PC-3 (cell line): ENCODE measurements at regions not wholly inside any gene's neighbourhood (a gene's known extent, or its start where the extent isn't known, plus 50 kb on each side); places are given as distances from the start of the nearest gene placed in this dataset.

Experiments
- ATAC-seq: fragments of 200-7000 bp; cut with Tn5 transposase; 2 replicates; pipeline ENCODE4 v1.9.1; 2020; ENCODE audit warnings: mild to moderate bottlenecking, moderate library complexity
- BruUV-seq: library from RNA; stranded (reverse); fragments of 400-500 nt; replicated peaks from 2 replicates; lab custom pipeline; 2021; lab: Mats Ljungman, UMichigan
- CTCF ChIA-PET: fragments of 300-600 bp; sonication (Branson Sonifier 250); formaldehyde crosslinking; loops from one replicate; lab custom pipeline; 2022; ENCODE audit warnings: antibody characterized with exemption; lab: Charles Lee
- POLR2A ChIA-PET: fragments of 300-600 bp; sonication (Branson Sonifier 250); formaldehyde crosslinking; loops from one replicate; lab custom pipeline; 2022; ENCODE audit warnings: antibody characterized with exemption; ENCODE audit not compliant: unreplicated experiment; lab: Charles Lee
- DNase-seq: peaks from one replicate; pipeline ENCODE4 v3.0.0-alpha.2; 2015
- H2AFZ ChIP-seq: fragments of 300-600 bp; sonication (generic); 2 replicates; pipeline ENCODE4 v1.6.0; 2016; ENCODE audit warnings: antibody characterized with exemption, low read length
- H3F3A ChIP-seq: fragments of 300-600 bp; sonication (generic); one replicate; pipeline ENCODE4 v1.6.0; 2017; ENCODE audit warnings: antibody characterized with exemption, low read length, control low read depth, mild to moderate bottlenecking; ENCODE audit not compliant: unreplicated experiment
- H3K27ac ChIP-seq: fragments of 300-600 bp; sonication (generic); 2 replicates; pipeline ENCODE4 v1.5.1; 2016; ENCODE audit warnings: mild to moderate bottlenecking, low read length
- H3K27me3 ChIP-seq: fragments of 300-600 bp; sonication (generic); 2 replicates; pipeline ENCODE4 v1.6.1; 2016; ENCODE audit warnings: low read length, mixed read lengths
- H3K36me3 ChIP-seq: fragments of 300-600 bp; sonication (generic); 2 replicates; pipeline ENCODE4 v1.6.1; 2016; ENCODE audit warnings: low read depth, mixed run types, low read length, mixed read lengths
- H3K4me1 ChIP-seq: fragments of 300-600 bp; sonication (generic); 2 replicates; pipeline ENCODE4 v1.5.1; 2016; ENCODE audit warnings: low read length; ENCODE audit not compliant: insufficient read depth
- H3K4me2 ChIP-seq: fragments of 300-600 bp; sonication (generic); 2 replicates; pipeline ENCODE4 v1.6.0; 2016; ENCODE audit warnings: low read length
- H3K4me3 ChIP-seq: fragments of 300-600 bp; sonication (generic); 2 replicates; pipeline ENCODE4 v1.5.1; 2016; ENCODE audit warnings: mild to moderate bottlenecking, low read length, mixed read lengths
- H3K79me2 ChIP-seq: fragments of 300-600 bp; sonication (generic); 2 replicates; pipeline ENCODE4 v1.6.1; 2017; ENCODE audit warnings: low read length, mixed read lengths
- H3K9ac ChIP-seq: fragments of 300-600 bp; sonication (generic); 2 replicates; pipeline ENCODE4 v1.6.0; 2016; ENCODE audit warnings: mild to moderate bottlenecking, low read length
- H3K9me2 ChIP-seq: fragments of 300-600 bp; sonication (generic); replicated peaks from 2 replicates; pipeline ENCODE4 v1.6.1; 2016; ENCODE audit warnings: mixed run types, low read length, mixed read lengths
- H3K9me3 ChIP-seq: fragments of 300-600 bp; sonication (generic); 2 replicates; pipeline ENCODE4 v1.6.1; 2016; ENCODE audit warnings: low read length, mixed read lengths
- H4K20me1 ChIP-seq: fragments of 300-600 bp; sonication (generic); 2 replicates; pipeline ENCODE4 v1.6.1; 2016; ENCODE audit warnings: low read length, mixed read lengths
- CTCF ChIP-seq: fragments of 300-600 bp; sonication (generic); conservative IDR thresholded peaks from 2 replicates; pipeline ENCODE4 v1.5.1; 2017; ENCODE audit warnings: antibody characterized with exemption, low read depth, mild to moderate bottlenecking, low read length
- EZH2 ChIP-seq: fragments of 300-600 bp; sonication (generic); IDR thresholded peaks from one replicate; pipeline ENCODE4 v1.6.1; 2017; ENCODE audit warnings: antibody characterized with exemption, mild to moderate bottlenecking, low read length; ENCODE audit not compliant: unreplicated experiment
- EZH2phosphoT487 ChIP-seq: fragments of 300-600 bp; sonication (generic); IDR thresholded peaks from 2 replicates; pipeline ENCODE4 v1.6.1; 2018; ENCODE audit warnings: mild to moderate bottlenecking, antibody characterized with exemption, low read length, borderline replicate concordance
- intact Hi-C: fragments of 100-400 bp; cut with micrococcal nuclease; formaldehyde crosslinking; loops from 2 replicates; pipeline ENCODE4 v1.9.0; 2023

DNA sequence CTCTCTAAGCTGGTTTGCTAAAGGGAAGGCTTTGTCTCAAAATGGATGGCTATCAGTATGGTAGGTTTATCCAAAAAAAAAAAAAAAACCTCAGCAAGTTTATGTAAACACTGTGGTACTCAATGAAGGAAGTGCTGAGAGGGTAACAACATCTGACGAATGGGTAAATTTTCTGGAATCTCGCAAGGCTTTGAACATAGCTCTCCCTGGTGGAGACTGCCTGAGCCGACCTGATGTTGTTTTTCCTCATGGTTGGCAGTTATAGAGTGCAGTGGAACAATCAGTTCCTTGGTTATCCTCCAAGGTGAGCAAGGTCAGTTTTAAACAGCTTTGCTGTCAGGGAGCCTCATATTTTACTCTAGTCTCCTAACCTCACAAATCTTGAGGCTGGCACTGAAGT lies 94.6 kb downstream of the ZPLD1 start:
- CTCF ChIA-PET, result interaction anchor here (1.2 kb wide), 1 partner anchor 300 kb away, joined by 3 read pairs; no protein-coding TSS in a partner anchor
- peak; percentile 77 for DNase-seq
- Histone ChIP-seq H3K4me3 (no peak overlapping the region), H4K20me1 (no peaks in the 10 kb centered on the region), H3K9ac (peak overlapping the region; percentile 60), H3K4me2 (0 out of 2 replicates have a peak overlapping the region, but pooled peaks have one; percentile 1), H3K79me2 (no peaks in the 10 kb centered on the region), H3K9me2 (no peaks in the 10 kb centered on the region), H3K36me3 (no peaks in the 10 kb centered on the region), H3K27ac (peak overlapping the region; percentile 95), H3F3A (no peaks in the 10 kb centered on the region), H3K9me3 (no peaks in the 10 kb centered on the region), H3K27me3 (no peaks in the 10 kb centered on the region), H2AFZ (peak overlapping the region; percentile 17; the same call in 1 of the 2 replicates), H3K4me1 (peaks cover 37% of the 10 kb centered on the region)
- no TSS peak for BruUV-seq
- peak; percentile 55 for ATAC-seq
- POLR2A ChIA-PET, result interaction anchor here (0.6 to 0.9 kb wide), 2 partner anchors 69 to 1579 kb away, joined by 4 to 6 read pairs; no protein-coding TSS in a partner anchor
- TF ChIP-seq CTCF (peak; percentile 87), EZH2 (no peak), EZH2phosphoT487 (no peak)
- intact Hi-C loops, result loop anchor here (1.0 to 2.0 kb wide), 2 partner anchors 63 to 292 kb away; no protein-coding TSS in a partner anchor

- no peaks in the 10 kb centered on the region for H4K20me1 ChIP-seq
- DNase-seq, result peak; percentile 89
- ChIA-PET CTCF (interaction anchor here (0.7 to 1.7 kb wide), 2 partner anchors 292 to 301 kb away, joined by 4 to 5 read pairs; no protein-coding TSS in a partner anchor), POLR2A (interaction anchor here (0.7 kb wide), 2 partner anchors 131 to 291 kb away, joined by 4 to 6 read pairs; no protein-coding TSS in a partner anchor)
- no peaks in the 10 kb centered on the region for H3K9me3 ChIP-seq
- no TSS peak for BruUV-seq
- peak overlapping the region; percentile 95 for H3K27ac ChIP-seq
- H3F3A ChIP-seq, result no peaks in the 10 kb centered on the region
- no peaks in the 10 kb centered on the region for H3K79me2 ChIP-seq
- peak overlapping the region; percentile 17; the same call in 1 of the 2 replicates for H3K4me3 ChIP-seq
- intact Hi-C loops, result loop anchor here (1.0 kb wide), 1 partner anchor 301 kb away; no protein-coding TSS in a partner anchor
- H3K4me2 ChIP-seq, result peak overlapping the region; percentile 63
- peak overlapping the region; percentile 60 for H3K9ac ChIP-seq
- H3K36me3 ChIP-seq, result no peaks in the 10 kb centered on the region
- no peak overlapping the region for H2AFZ ChIP-seq
- H3K9me2 ChIP-seq, result no peaks in the 10 kb centered on the region
- no peak for TF ChIP-seq EZH2phosphoT487
- TF ChIP-seq EZH2, result no peak
- TF ChIP-seq CTCF, result no peak
- H3K4me1 ChIP-seq, result peaks cover 40% of the 10 kb centered on the region
- H3K27me3 ChIP-seq, result no peaks in the 10 kb centered on the region
- peak; percentile 70 for ATAC-seq
Observed at GRCh38 chr3:102530415-102531181, 95.8 kb downstream of the ZPLD1 start.
